ENCODE measurements at regions not wholly inside any gene's neighbourhood (a gene's known extent, or its start where the extent isn't known, plus 50 kb on each side); places are given as distances from the start of the nearest gene placed in this dataset.

DNA sequence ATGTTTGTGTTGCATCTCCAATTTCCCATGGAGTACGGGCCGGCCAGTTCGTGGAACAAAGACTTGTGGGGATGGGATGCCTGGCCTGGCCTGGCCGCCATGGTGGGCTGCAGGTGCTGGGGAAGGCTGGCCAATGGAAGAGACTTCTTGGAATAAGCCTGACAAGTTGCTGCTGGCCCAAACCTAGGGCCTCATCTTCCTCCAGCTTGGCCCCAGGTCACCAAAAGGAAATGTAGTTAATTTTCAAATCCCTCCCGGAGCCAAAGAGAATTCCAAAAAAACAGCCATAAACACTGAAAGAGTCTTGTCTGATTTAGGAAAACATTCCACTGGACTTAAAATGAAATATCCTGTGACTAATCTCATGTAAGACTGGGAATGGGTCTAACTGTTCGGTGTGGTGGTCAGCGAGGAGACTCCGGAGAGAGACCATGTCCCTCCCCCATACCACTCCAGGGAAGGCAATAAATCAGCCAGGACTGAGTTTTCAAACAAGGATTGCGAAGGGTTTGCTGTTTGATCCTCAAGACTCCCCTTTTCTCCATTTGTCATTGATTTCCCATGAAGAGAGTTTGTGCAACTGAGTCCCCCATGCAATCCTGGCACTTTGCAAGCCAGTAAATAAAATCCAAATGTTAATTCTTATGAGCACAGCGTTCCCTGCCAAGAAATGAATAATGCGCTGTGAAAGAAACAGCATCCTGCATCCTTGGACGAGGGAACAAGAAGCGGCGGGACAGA lies 128.7 kb upstream of the HABP2 start:
- TF ChIP-seq, protein P1, sequence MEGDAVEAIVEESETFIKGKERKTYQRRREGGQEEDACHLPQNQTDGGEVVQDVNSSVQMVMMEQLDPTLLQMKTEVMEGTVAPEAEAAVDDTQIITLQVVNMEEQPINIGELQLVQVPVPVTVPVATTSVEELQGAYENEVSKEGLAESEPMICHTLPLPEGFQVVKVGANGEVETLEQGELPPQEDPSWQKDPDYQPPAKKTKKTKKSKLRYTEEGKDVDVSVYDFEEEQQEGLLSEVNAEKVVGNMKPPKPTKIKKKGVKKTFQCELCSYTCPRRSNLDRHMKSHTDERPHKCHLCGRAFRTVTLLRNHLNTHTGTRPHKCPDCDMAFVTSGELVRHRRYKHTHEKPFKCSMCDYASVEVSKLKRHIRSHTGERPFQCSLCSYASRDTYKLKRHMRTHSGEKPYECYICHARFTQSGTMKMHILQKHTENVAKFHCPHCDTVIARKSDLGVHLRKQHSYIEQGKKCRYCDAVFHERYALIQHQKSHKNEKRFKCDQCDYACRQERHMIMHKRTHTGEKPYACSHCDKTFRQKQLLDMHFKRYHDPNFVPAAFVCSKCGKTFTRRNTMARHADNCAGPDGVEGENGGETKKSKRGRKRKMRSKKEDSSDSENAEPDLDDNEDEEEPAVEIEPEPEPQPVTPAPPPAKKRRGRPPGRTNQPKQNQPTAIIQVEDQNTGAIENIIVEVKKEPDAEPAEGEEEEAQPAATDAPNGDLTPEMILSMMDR (IDR thresholded peaks at IDR 0.05): no peak
- TF ChIP-seq POLR2A (IDR thresholded peaks at IDR 0.05): no peak
